GM19397 (cell line): ENCODE measurements at regions not wholly inside any gene's neighbourhood (a gene's known extent, or its start where the extent isn't known, plus 50 kb on each side); places are given as distances from the start of the nearest gene placed in this dataset.

Experiments used
- ATAC-seq: cut with Tn5 transposase; IDR thresholded peaks from one replicate; pipeline ENCODE4 v1.9.1; 2021; ENCODE audit warnings: mild to moderate bottlenecking, moderate library complexity; ENCODE audit not compliant: unreplicated experiment

- ATAC-seq = no peak
Measured at GRCh38 chr5:60346393-60346792, 353.6 kb downstream of the DEPDC1B start.

GRCh38 chr5:60343102-60343501, 356.9 kb downstream of the DEPDC1B start:
- ATAC-seq = no peak

- ATAC-seq = no peak
Measured at GRCh38 chr5:60340965-60341471, 358.9 kb downstream of the DEPDC1B start.

- no peak for ATAC-seq
Measured at GRCh38 chr5:60340326-60340725, 359.6 kb downstream of the DEPDC1B start.

GRCh38 chr5:60339691-60340201, 360.2 kb downstream of the DEPDC1B start:
- ATAC-seq = no peak

GRCh38 chr5:60338846-60339245, 361.1 kb downstream of the DEPDC1B start:
- ATAC-seq = no peak

GRCh38 chr5:60336491-60336890, 363.5 kb downstream of the DEPDC1B start:
- no peak for ATAC-seq

GRCh38 chr5:60335913-60336312, 364.1 kb downstream of the DEPDC1B start:
- ATAC-seq = no peak

- ATAC-seq = no peak
Measured at GRCh38 chr5:60334281-60334713, 365.7 kb downstream of the DEPDC1B start.

GRCh38 chr5:60333005-60333571, 366.9 kb downstream of the DEPDC1B start:
- no peak for ATAC-seq

- ATAC-seq = no peak
Measured at GRCh38 chr5:60332244-60333004, 367.5 kb downstream of the DEPDC1B start.

GRCh38 chr5:60330236-60330635, 369.7 kb downstream of the DEPDC1B start:
- no peak for ATAC-seq

GRCh38 chr5:60325870-60326269, 374.1 kb downstream of the DEPDC1B start:
- ATAC-seq = no peak

- ATAC-seq = no peak
Measured at GRCh38 chr5:60323596-60323995, 376.4 kb downstream of the DEPDC1B start.

GRCh38 chr5:60312098-60312497, 387.9 kb downstream of the DEPDC1B start:
- no peak for ATAC-seq

- no peak for ATAC-seq
Measured at GRCh38 chr5:60299944-60300343, 400.0 kb downstream of the DEPDC1B start.

GRCh38 chr5:60297658-60298057, 402.3 kb downstream of the DEPDC1B start:
- no peak for ATAC-seq

GRCh38 chr5:60295423-60295822, 401.9 kb upstream of the PDE4D start:
- peak; percentile 58 for ATAC-seq

- no peak for ATAC-seq
Measured at GRCh38 chr5:60293518-60293917, 400.0 kb upstream of the PDE4D start.

- ATAC-seq = peak; percentile 83
Measured at GRCh38 chr5:60287174-60287771, 393.7 kb upstream of the PDE4D start.

- ATAC-seq = no peak
Measured at GRCh38 chr5:60285910-60286309, 392.4 kb upstream of the PDE4D start.

GRCh38 chr5:60280943-60281342, 387.4 kb upstream of the PDE4D start:
- ATAC-seq = no peak
